ENCODE measurements at regions not wholly inside any gene's neighbourhood (a gene's known extent, or its start where the extent isn't known, plus 50 kb on each side); places are given as distances from the start of the nearest gene placed in this dataset.

GRCh38 chr17:53100126-53100525 is 722.6 kb upstream of the KIF2B start:
- FAIRE-seq, result no peak

DNA sequence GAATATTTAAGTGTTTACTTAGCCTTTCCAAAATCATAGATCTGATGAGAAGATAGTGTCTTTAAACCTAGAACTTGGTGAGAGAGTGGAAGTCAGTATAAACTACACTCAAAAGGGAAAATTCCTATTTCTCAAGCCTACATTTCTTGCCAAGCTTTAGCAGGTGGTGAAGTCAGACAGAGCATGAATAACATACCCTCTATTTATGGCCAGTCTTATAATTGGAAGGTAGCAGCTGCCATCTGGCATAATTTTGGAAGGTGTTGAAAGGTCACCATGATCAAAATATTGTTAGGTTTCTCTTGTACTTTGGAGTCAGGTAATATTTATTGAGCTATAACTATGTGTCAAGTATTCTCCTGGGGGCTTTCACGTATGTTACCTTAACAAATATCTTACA is 729.3 kb upstream of the KIF2B start:
- no peak for DNase-seq
- FAIRE-seq, result no peak
- no peak overlapping the region for H3K27ac ChIP-seq (ENCODE audit: low read depth in 1 of 3, low read length in 2 of 3)
- no peaks in the 10 kb centered on the region for H3K4me1 ChIP-seq (ENCODE audit: control insufficient read depth in 3 of 3, insufficient read depth in 2 of 3, low read depth in 1 of 3, low read length in 2 of 3)
- peaks cover 0 to 5% of the 10 kb centered on the region in 2 donors for H3K9me3 ChIP-seq (ENCODE audit: control insufficient read depth in 2 of 2, insufficient read depth in 1 of 2, low read depth in 1 of 2, low read length in 1 of 2)
- no peak overlapping the region for H3K4me3 ChIP-seq (ENCODE audit: low read depth in 1 of 3, low read length in 3 of 3)
- WGBS, 3 donors, result 14 to 51% (median 45%) methylated on average over 1 of the region's 1 CpG
- H3K36me3 ChIP-seq (ENCODE audit: control insufficient read depth in 3 of 3, insufficient read depth in 2 of 3, low read depth in 1 of 3, low read length in 3 of 3), result no peaks in the 10 kb centered on the region
- no peaks in the 10 kb centered on the region for H3K27me3 ChIP-seq (ENCODE audit: control insufficient read depth in 3 of 3, insufficient read depth in 3 of 3, low read length in 3 of 3)

More at GRCh38 chr17:53100126-53100525, 722.6 kb upstream of the KIF2B start:
- Histone ChIP-seq H3K27ac (ENCODE audit: low read depth in 1 of 3, low read length in 2 of 3) (no peak overlapping the region), H3K27me3 (ENCODE audit: control insufficient read depth in 3 of 3, insufficient read depth in 3 of 3, low read length in 3 of 3) (no peaks in the 10 kb centered on the region), H3K36me3 (ENCODE audit: control insufficient read depth in 3 of 3, insufficient read depth in 2 of 3, low read depth in 1 of 3, low read length in 3 of 3) (no peaks in the 10 kb centered on the region), H3K4me1 (ENCODE audit: control insufficient read depth in 3 of 3, insufficient read depth in 2 of 3, low read depth in 1 of 3, low read length in 2 of 3) (no peaks in the 10 kb centered on the region), H3K4me3 (ENCODE audit: low read depth in 1 of 3, low read length in 3 of 3) (no peak overlapping the region), H3K9me3 (ENCODE audit: control insufficient read depth in 2 of 2, insufficient read depth in 1 of 2, low read depth in 1 of 2, low read length in 1 of 2) (peaks cover 0 to 5% of the 10 kb centered on the region in 2 donors)
- 67 to 93% (median 78%) methylated on average over 3 of the region's 3 CpGs for WGBS, 3 donors
- DNase-seq, result no peak

DNA sequence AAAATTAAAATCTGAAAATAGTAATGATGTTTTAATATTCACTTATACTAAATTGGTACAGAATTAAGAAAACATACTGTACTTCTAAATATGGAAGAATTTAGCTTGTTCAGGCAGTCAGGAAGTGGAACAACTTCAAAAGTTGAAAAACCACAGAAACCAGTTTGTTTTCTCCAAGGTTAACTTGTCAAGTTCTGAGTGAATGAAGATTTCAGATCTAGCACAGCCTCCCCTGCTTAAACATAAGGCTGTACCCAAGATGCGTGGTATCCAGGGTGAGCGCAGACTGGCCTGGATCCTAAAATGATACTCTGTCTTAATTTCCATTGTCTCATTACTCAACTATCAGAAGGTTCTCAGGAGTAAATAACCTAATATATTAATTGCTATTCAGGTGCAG is 730.7 kb upstream of the KIF2B start:
- FAIRE-seq (no peak), DNase-seq (no peak)
- 85 to 98% (median 95%) methylated on average over 2 of the region's 2 CpGs for WGBS, 3 donors
- Histone ChIP-seq H3K4me1 (ENCODE audit: control insufficient read depth in 3 of 3, insufficient read depth in 2 of 3, low read depth in 1 of 3, low read length in 2 of 3) (no peaks in the 10 kb centered on the region), H3K4me3 (ENCODE audit: low read depth in 1 of 3, low read length in 3 of 3) (no peak overlapping the region), H3K27me3 (ENCODE audit: control insufficient read depth in 3 of 3, insufficient read depth in 3 of 3, low read length in 3 of 3) (no peaks in the 10 kb centered on the region), H3K9me3 (ENCODE audit: control insufficient read depth in 2 of 2, insufficient read depth in 1 of 2, low read depth in 1 of 2, low read length in 1 of 2) (no peaks in the 10 kb centered on the region), H3K27ac (ENCODE audit: low read depth in 1 of 3, low read length in 2 of 3) (no peak overlapping the region), H3K36me3 (ENCODE audit: control insufficient read depth in 3 of 3, insufficient read depth in 2 of 3, low read depth in 1 of 3, low read length in 3 of 3) (no peaks in the 10 kb centered on the region)

- Histone ChIP-seq H3K4me3 (ENCODE audit: low read depth in 1 of 3, low read length in 3 of 3) (no peak overlapping the region), H3K4me1 (ENCODE audit: control insufficient read depth in 3 of 3, insufficient read depth in 2 of 3, low read depth in 1 of 3, low read length in 2 of 3) (no peaks in the 10 kb centered on the region), H3K27me3 (ENCODE audit: control insufficient read depth in 3 of 3, insufficient read depth in 3 of 3, low read length in 3 of 3) (no peaks in the 10 kb centered on the region), H3K27ac (ENCODE audit: low read depth in 1 of 3, low read length in 2 of 3) (no peak overlapping the region), H3K9me3 (ENCODE audit: control insufficient read depth in 2 of 2, insufficient read depth in 1 of 2, low read depth in 1 of 2, low read length in 1 of 2) (no peaks in the 10 kb centered on the region), H3K36me3 (ENCODE audit: control insufficient read depth in 3 of 3, insufficient read depth in 2 of 3, low read depth in 1 of 3, low read length in 3 of 3) (no peaks in the 10 kb centered on the region)
- no peak for DNase-seq
- no peak for FAIRE-seq
- 74 to 91% (median 81%) methylated on average over 1 of the region's 1 CpG for WGBS, 3 donors
Measured at GRCh38 chr17:53090770-53091169, 732.0 kb upstream of the KIF2B start.

- 85 to 90% (median 87%) methylated on average over 6 of the region's 6 CpGs for WGBS, 3 donors
- no peaks in the 10 kb centered on the region for H3K27me3 ChIP-seq (ENCODE audit: control insufficient read depth in 3 of 3, insufficient read depth in 3 of 3, low read length in 3 of 3)
- no peaks in the 10 kb centered on the region for H3K9me3 ChIP-seq (ENCODE audit: control insufficient read depth in 2 of 2, insufficient read depth in 1 of 2, low read depth in 1 of 2, low read length in 1 of 2)
- FAIRE-seq, result no peak
- H3K27ac ChIP-seq (ENCODE audit: low read depth in 1 of 3, low read length in 2 of 3), result no peak overlapping the region
- no peaks in the 10 kb centered on the region for H3K36me3 ChIP-seq (ENCODE audit: control insufficient read depth in 3 of 3, insufficient read depth in 2 of 3, low read depth in 1 of 3, low read length in 3 of 3)
- H3K4me1 ChIP-seq (ENCODE audit: control insufficient read depth in 3 of 3, insufficient read depth in 2 of 3, low read depth in 1 of 3, low read length in 2 of 3), result no peaks in the 10 kb centered on the region
- DNase-seq, result no peak
- no peak overlapping the region for H3K4me3 ChIP-seq (ENCODE audit: low read depth in 1 of 3, low read length in 3 of 3)
Measured at GRCh38 chr17:53088481-53088880, 734.2 kb upstream of the KIF2B start.

- FAIRE-seq (no peak), DNase-seq (no peak)
- Histone ChIP-seq H3K36me3 (ENCODE audit: control insufficient read depth in 3 of 3, insufficient read depth in 2 of 3, low read depth in 1 of 3, low read length in 3 of 3) (no peaks in the 10 kb centered on the region), H3K4me3 (ENCODE audit: low read depth in 1 of 3, low read length in 3 of 3) (no peak overlapping the region), H3K27me3 (ENCODE audit: control insufficient read depth in 3 of 3, insufficient read depth in 3 of 3, low read length in 3 of 3) (no peaks in the 10 kb centered on the region), H3K9me3 (ENCODE audit: control insufficient read depth in 2 of 2, insufficient read depth in 1 of 2, low read depth in 1 of 2, low read length in 1 of 2) (peaks cover 0 to 7% of the 10 kb centered on the region in 2 donors), H3K4me1 (ENCODE audit: control insufficient read depth in 3 of 3, insufficient read depth in 2 of 3, low read depth in 1 of 3, low read length in 2 of 3) (no peaks in the 10 kb centered on the region), H3K27ac (ENCODE audit: low read depth in 1 of 3, low read length in 2 of 3) (no peak overlapping the region)
- 41 to 54% (median 47%) methylated on average over 4 of the region's 4 CpGs for WGBS, 3 donors
Measured at GRCh38 chr17:53061446-53061845, 761.3 kb upstream of the KIF2B start.

DNA sequence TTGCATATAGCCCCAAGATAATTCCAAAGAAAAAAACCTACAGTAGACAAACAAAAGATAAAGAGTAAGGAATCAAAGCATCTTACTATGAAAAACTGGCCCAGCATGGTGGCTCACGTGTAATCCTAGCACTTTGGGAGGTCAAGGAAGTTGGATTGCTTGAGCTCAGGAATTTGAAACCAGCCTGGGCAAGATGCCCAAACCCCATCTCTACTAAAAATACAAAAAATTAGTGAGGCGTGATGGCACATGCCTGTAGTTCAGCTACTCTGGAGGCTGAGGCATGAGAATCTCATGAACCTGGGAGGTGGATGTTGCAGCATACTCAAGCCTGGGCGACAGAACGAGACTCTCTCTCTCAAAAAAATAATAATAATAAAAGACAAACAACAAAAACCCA is 764.7 kb upstream of the KIF2B start:
- DNase-seq (no peak), FAIRE-seq (no peak)

GRCh38 chr17:53046781-53047180 is 775.9 kb upstream of the KIF2B start:
- 55 to 72% (median 65%) methylated on average over 2 of the region's 2 CpGs for WGBS, 3 donors
- Histone ChIP-seq H3K4me1 (ENCODE audit: control insufficient read depth in 3 of 3, insufficient read depth in 2 of 3, low read depth in 1 of 3, low read length in 2 of 3) (no peaks in the 10 kb centered on the region), H3K36me3 (ENCODE audit: control insufficient read depth in 3 of 3, insufficient read depth in 2 of 3, low read depth in 1 of 3, low read length in 3 of 3) (no peaks in the 10 kb centered on the region), H3K9me3 (ENCODE audit: control insufficient read depth in 2 of 2, insufficient read depth in 1 of 2, low read depth in 1 of 2, low read length in 1 of 2) (peaks cover 0 to 8% of the 10 kb centered on the region in 2 donors), H3K27ac (ENCODE audit: low read depth in 1 of 3, low read length in 2 of 3) (no peak overlapping the region), H3K27me3 (ENCODE audit: control insufficient read depth in 3 of 3, insufficient read depth in 3 of 3, low read length in 3 of 3) (no peaks in the 10 kb centered on the region), H3K4me3 (ENCODE audit: low read depth in 1 of 3, low read length in 3 of 3) (no peak overlapping the region)
- DNase-seq, result no peak
- no peak for FAIRE-seq

More for the DNA sequence above, 764.7 kb upstream of the KIF2B start:
- no peaks in the 10 kb centered on the region for H3K36me3 ChIP-seq (ENCODE audit: control insufficient read depth in 3 of 3, insufficient read depth in 2 of 3, low read depth in 1 of 3, low read length in 3 of 3)
- no peaks in the 10 kb centered on the region for H3K27me3 ChIP-seq (ENCODE audit: control insufficient read depth in 3 of 3, insufficient read depth in 3 of 3, low read length in 3 of 3)
- H3K4me1 ChIP-seq (ENCODE audit: control insufficient read depth in 3 of 3, insufficient read depth in 2 of 3, low read depth in 1 of 3, low read length in 2 of 3), result no peaks in the 10 kb centered on the region
- 77 to 87% (median 81%) methylated on average over 4 of the region's 4 CpGs for WGBS, 3 donors
- no peak overlapping the region for H3K27ac ChIP-seq (ENCODE audit: low read depth in 1 of 3, low read length in 2 of 3)
- H3K9me3 ChIP-seq (ENCODE audit: control insufficient read depth in 2 of 2, insufficient read depth in 1 of 2, low read depth in 1 of 2, low read length in 1 of 2), result peaks cover 0 to 7% of the 10 kb centered on the region in 2 donors
- no peak overlapping the region for H3K4me3 ChIP-seq (ENCODE audit: low read depth in 1 of 3, low read length in 3 of 3)

- no peaks in the 10 kb centered on the region for H3K4me1 ChIP-seq (ENCODE audit: control insufficient read depth in 3 of 3, insufficient read depth in 2 of 3, low read depth in 1 of 3, low read length in 2 of 3)
- no peaks in the 10 kb centered on the region for H3K9me3 ChIP-seq (ENCODE audit: control insufficient read depth in 2 of 2, insufficient read depth in 1 of 2, low read depth in 1 of 2, low read length in 1 of 2)
- H3K27ac ChIP-seq (ENCODE audit: low read depth in 1 of 3, low read length in 2 of 3), result no peak overlapping the region
- H3K4me3 ChIP-seq (ENCODE audit: low read depth in 1 of 3, low read length in 3 of 3), result no peak overlapping the region
- no peaks in the 10 kb centered on the region for H3K36me3 ChIP-seq (ENCODE audit: control insufficient read depth in 3 of 3, insufficient read depth in 2 of 3, low read depth in 1 of 3, low read length in 3 of 3)
- H3K27me3 ChIP-seq (ENCODE audit: control insufficient read depth in 3 of 3, insufficient read depth in 3 of 3, low read length in 3 of 3), result no peaks in the 10 kb centered on the region
- DNase-seq (no peak), FAIRE-seq (no peak)
Measured at GRCh38 chr17:53039981-53040380, 782.7 kb upstream of the KIF2B start.

Measured in small intestine (tissue), 7 donors.